ENCODE measurements at regions not wholly inside any gene's neighbourhood (a gene's known extent, or its start where the extent isn't known, plus 50 kb on each side); places are given as distances from the start of the nearest gene placed in this dataset.

DNA sequence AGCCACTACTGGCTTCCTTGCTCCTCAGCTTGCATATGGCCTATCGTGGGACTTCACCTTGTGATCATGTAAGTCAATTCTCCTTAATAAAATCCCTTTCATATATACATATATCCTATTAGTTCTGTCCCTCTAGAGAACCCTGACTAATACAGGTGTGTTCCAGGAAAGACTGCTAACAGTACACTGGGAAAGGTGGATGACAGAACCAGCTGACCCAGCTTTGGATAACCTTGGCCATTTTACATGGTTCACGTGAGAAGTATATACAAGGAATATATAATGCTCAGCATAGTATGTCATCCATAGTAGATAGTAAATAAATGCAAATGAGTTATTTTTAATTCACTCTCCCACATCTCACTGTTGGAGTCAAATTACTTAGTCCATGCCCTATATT is 1003.5 kb downstream of the SORCS3 start:
- no peaks in the 10 kb centered on the region for H3K79me2 ChIP-seq (ENCODE audit: control insufficient read depth, low read length)
- no peaks in the 10 kb centered on the region for H4K20me1 ChIP-seq (ENCODE audit: control insufficient read depth, insufficient read depth, low read depth, low read length)
- no peaks in the 10 kb centered on the region for H3F3A ChIP-seq (ENCODE audit: control insufficient read depth, insufficient read depth)
- H3K4me1 ChIP-seq (ENCODE audit: control insufficient read depth, low read length): peaks cover 7% of the 10 kb centered on the region; the same call in 1 of the 2 replicates
- no peaks in the 10 kb centered on the region for H3K9me3 ChIP-seq (ENCODE audit: control insufficient read depth, insufficient read depth, low read length)
- H3K4me3 ChIP-seq (ENCODE audit: low read length): no peak overlapping the region
- no peak overlapping the region for H3K27ac ChIP-seq (ENCODE audit: low read depth, low read length)
- H3K27me3 ChIP-seq (ENCODE audit: control insufficient read depth, low read length): no peaks in the 10 kb centered on the region
- no peaks in the 10 kb centered on the region for H3K36me3 ChIP-seq (ENCODE audit: control insufficient read depth, low read length)
- no peak for TF ChIP-seq EZH2phosphoT487 (IDR thresholded peaks at IDR 0.05; ENCODE audit: borderline replicate concordance, low read length)
- TF ChIP-seq, protein P1, sequence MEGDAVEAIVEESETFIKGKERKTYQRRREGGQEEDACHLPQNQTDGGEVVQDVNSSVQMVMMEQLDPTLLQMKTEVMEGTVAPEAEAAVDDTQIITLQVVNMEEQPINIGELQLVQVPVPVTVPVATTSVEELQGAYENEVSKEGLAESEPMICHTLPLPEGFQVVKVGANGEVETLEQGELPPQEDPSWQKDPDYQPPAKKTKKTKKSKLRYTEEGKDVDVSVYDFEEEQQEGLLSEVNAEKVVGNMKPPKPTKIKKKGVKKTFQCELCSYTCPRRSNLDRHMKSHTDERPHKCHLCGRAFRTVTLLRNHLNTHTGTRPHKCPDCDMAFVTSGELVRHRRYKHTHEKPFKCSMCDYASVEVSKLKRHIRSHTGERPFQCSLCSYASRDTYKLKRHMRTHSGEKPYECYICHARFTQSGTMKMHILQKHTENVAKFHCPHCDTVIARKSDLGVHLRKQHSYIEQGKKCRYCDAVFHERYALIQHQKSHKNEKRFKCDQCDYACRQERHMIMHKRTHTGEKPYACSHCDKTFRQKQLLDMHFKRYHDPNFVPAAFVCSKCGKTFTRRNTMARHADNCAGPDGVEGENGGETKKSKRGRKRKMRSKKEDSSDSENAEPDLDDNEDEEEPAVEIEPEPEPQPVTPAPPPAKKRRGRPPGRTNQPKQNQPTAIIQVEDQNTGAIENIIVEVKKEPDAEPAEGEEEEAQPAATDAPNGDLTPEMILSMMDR (IDR thresholded peaks at IDR 0.05; ENCODE audit: low read depth, low read length, poor library complexity, severe bottlenecking): no peak
- H3K4me2 ChIP-seq (ENCODE audit: low read length): no peak overlapping the region
- H3K9me2 ChIP-seq (replicated peaks; ENCODE audit: control insufficient read depth, low read length): no peaks in the 10 kb centered on the region

DNA sequence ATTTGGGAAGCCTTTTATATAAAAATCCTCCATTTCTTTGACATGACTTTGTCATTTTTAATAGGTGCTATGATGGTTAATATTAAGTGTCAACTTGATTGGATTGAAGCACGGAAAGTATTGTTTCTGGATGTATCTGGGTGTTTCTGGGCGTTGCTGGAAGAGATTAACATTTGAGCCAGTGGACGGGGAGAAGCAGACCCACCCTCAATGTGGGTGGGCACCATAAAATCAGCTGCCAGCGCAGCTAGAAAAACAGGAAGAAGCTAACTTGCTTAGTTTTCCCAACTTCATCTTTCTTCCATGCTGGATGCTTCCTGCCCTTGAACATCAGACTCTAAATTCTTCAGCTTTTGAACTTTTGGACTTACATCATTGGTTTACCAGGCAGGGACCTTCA is 1003.0 kb downstream of the SORCS3 start:
- no peak overlapping the region for H3K4me2 ChIP-seq (ENCODE audit: low read length)
- TF ChIP-seq, protein P1 (IDR thresholded peaks at IDR 0.05; ENCODE audit: low read depth, low read length, poor library complexity, severe bottlenecking): no peak
- no peak for TF ChIP-seq EZH2phosphoT487 (IDR thresholded peaks at IDR 0.05; ENCODE audit: borderline replicate concordance, low read length)
- H3K79me2 ChIP-seq (ENCODE audit: control insufficient read depth, low read length): no peaks in the 10 kb centered on the region
- H3F3A ChIP-seq (ENCODE audit: control insufficient read depth, insufficient read depth): no peaks in the 10 kb centered on the region
- no peak overlapping the region for H3K27ac ChIP-seq (ENCODE audit: low read depth, low read length)
- H3K4me3 ChIP-seq (ENCODE audit: low read length): no peak overlapping the region
- no peaks in the 10 kb centered on the region for H3K9me3 ChIP-seq (ENCODE audit: control insufficient read depth, insufficient read depth, low read length)
- no peaks in the 10 kb centered on the region for H3K27me3 ChIP-seq (ENCODE audit: control insufficient read depth, low read length)
- H4K20me1 ChIP-seq (ENCODE audit: control insufficient read depth, insufficient read depth, low read depth, low read length): no peaks in the 10 kb centered on the region
- H3K9me2 ChIP-seq (replicated peaks; ENCODE audit: control insufficient read depth, low read length): no peaks in the 10 kb centered on the region
- no peaks in the 10 kb centered on the region for H3K36me3 ChIP-seq (ENCODE audit: control insufficient read depth, low read length)
- H3K4me1 ChIP-seq (ENCODE audit: control insufficient read depth, low read length): peaks cover 6% of the 10 kb centered on the region; the same call in 1 of the 2 replicates

DNA sequence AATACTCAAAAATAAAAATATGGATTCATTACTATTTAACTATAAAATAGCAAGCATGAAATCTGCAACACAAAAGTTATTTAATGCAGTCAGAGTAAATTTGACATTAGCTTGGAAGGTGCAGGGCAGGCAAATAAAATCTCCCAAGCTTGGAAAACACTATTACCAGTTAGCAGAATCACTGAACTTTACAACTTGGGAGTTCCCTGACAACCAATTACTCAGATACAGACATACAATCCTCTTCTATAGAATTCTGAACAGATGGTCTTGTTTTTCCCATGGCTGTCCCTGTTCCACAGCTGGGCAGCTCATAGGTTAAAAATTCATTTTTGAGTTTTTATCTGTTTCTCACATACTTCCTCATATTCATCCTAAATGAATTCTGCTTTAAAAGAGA is 1002.6 kb downstream of the SORCS3 start:
- Histone ChIP-seq H3K4me2 (ENCODE audit: low read length) (no peak overlapping the region), H3K27ac (ENCODE audit: low read depth, low read length) (no peak overlapping the region), H3K4me1 (ENCODE audit: control insufficient read depth, low read length) (peaks cover 1% of the 10 kb centered on the region; the same call in 1 of the 2 replicates), H3K36me3 (ENCODE audit: control insufficient read depth, low read length) (no peaks in the 10 kb centered on the region), H3K4me3 (ENCODE audit: low read length) (no peak overlapping the region), H3K79me2 (ENCODE audit: control insufficient read depth, low read length) (no peaks in the 10 kb centered on the region), H3K9me2 (replicated peaks; ENCODE audit: control insufficient read depth, low read length) (no peaks in the 10 kb centered on the region), H3K9me3 (ENCODE audit: control insufficient read depth, insufficient read depth, low read length) (no peaks in the 10 kb centered on the region), H3K27me3 (ENCODE audit: control insufficient read depth, low read length) (no peaks in the 10 kb centered on the region), H3F3A (ENCODE audit: control insufficient read depth, insufficient read depth) (no peaks in the 10 kb centered on the region), H4K20me1 (ENCODE audit: control insufficient read depth, insufficient read depth, low read depth, low read length) (no peaks in the 10 kb centered on the region)
- TF ChIP-seq EZH2phosphoT487 (IDR thresholded peaks at IDR 0.05; ENCODE audit: borderline replicate concordance, low read length): no peak
- TF ChIP-seq, protein P1 (IDR thresholded peaks at IDR 0.05; ENCODE audit: low read depth, low read length, poor library complexity, severe bottlenecking): no peak
